ENCODE measurements at regions not wholly inside any gene's neighbourhood (a gene's known extent, or its start where the extent isn't known, plus 50 kb on each side); places are given as distances from the start of the nearest gene placed in this dataset.

- BruUV-seq (replicated peaks): no TSS peak
- H4K20me1 ChIP-seq (ENCODE audit: insufficient read depth): no peaks in the 10 kb centered on the region
- H2AFZ ChIP-seq (ENCODE audit: low read depth, low read length, poor library complexity, severe bottlenecking): no peak overlapping the region
- TF ChIP-seq JUND (IDR thresholded peaks at IDR 0.05) (no peak), FOSL1 (IDR thresholded peaks at IDR 0.05; ENCODE audit: low read depth) (no peak), ZBTB33 (IDR thresholded peaks at IDR 0.05; ENCODE audit: extremely low read depth, insufficient replicate concordance, low read length) (no peak), YY1 (IDR thresholded peaks at IDR 0.05; ENCODE audit: extremely low read depth, insufficient replicate concordance, low read depth, low read length) (no peak), CTCF (IDR thresholded peaks at IDR 0.05 in 2 of 3, conservative IDR thresholded peaks at IDR 0.05 in 1 of 3; ENCODE audit: borderline replicate concordance in 1 of 3, insufficient read depth in 1 of 3, low read depth in 2 of 3, low read length in 2 of 3) (no peak), RAD21 (IDR thresholded peaks at IDR 0.05; ENCODE audit: low read depth) (no peak), ZFX (IDR thresholded peaks at IDR 0.05) (no peak), CBX3 (IDR thresholded peaks at IDR 0.05; ENCODE audit: low read depth) (no peak), POLR2AphosphoS5 (IDR thresholded peaks at IDR 0.05; ENCODE audit: low read depth, low read length) (no peak), SP1 (IDR thresholded peaks at IDR 0.05; ENCODE audit: low read depth) (no peak), SIN3A (IDR thresholded peaks at IDR 0.05; ENCODE audit: low read depth) (no peak), SRF (IDR thresholded peaks at IDR 0.05; ENCODE audit: low read depth) (no peak), ELF1 (IDR thresholded peaks at IDR 0.05; ENCODE audit: borderline replicate concordance, low read depth) (no peak), TCF7L2 (IDR thresholded peaks at IDR 0.05; ENCODE audit: borderline replicate concordance, extremely low read depth, insufficient read depth, insufficient read length) (no peak)
- TF ChIP-seq, protein P1, sequence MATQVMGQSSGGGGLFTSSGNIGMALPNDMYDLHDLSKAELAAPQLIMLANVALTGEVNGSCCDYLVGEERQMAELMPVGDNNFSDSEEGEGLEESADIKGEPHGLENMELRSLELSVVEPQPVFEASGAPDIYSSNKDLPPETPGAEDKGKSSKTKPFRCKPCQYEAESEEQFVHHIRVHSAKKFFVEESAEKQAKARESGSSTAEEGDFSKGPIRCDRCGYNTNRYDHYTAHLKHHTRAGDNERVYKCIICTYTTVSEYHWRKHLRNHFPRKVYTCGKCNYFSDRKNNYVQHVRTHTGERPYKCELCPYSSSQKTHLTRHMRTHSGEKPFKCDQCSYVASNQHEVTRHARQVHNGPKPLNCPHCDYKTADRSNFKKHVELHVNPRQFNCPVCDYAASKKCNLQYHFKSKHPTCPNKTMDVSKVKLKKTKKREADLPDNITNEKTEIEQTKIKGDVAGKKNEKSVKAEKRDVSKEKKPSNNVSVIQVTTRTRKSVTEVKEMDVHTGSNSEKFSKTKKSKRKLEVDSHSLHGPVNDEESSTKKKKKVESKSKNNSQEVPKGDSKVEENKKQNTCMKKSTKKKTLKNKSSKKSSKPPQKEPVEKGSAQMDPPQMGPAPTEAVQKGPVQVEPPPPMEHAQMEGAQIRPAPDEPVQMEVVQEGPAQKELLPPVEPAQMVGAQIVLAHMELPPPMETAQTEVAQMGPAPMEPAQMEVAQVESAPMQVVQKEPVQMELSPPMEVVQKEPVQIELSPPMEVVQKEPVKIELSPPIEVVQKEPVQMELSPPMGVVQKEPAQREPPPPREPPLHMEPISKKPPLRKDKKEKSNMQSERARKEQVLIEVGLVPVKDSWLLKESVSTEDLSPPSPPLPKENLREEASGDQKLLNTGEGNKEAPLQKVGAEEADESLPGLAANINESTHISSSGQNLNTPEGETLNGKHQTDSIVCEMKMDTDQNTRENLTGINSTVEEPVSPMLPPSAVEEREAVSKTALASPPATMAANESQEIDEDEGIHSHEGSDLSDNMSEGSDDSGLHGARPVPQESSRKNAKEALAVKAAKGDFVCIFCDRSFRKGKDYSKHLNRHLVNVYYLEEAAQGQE (IDR thresholded peaks at IDR 0.05; ENCODE audit: low read depth): no peak
- TF ChIP-seq, protein P2, sequence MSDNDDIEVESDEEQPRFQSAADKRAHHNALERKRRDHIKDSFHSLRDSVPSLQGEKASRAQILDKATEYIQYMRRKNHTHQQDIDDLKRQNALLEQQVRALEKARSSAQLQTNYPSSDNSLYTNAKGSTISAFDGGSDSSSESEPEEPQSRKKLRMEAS (IDR thresholded peaks at IDR 0.05): no peak
- H3K4me3 ChIP-seq (replicated peaks in 1 of 2; ENCODE audit: low read depth in 1 of 2, low read length in 2 of 2): no peak overlapping the region
- intact Hi-C loops (cut with micrococcal nuclease): no loop called here
- no peak overlapping the region for H3K4me2 ChIP-seq (ENCODE audit: low read length)
- no peak overlapping the region for H3K9ac ChIP-seq (ENCODE audit: low read length)
- CTCF ChIA-PET: no interaction called here
- H3K9me3 ChIP-seq (ENCODE audit: control insufficient read depth in 1 of 2, insufficient read depth in 1 of 2, low read depth in 1 of 2, low read length in 2 of 2): no peaks in the 10 kb centered on the region
- no peaks in the 10 kb centered on the region for H3K9me2 ChIP-seq (ENCODE audit: insufficient read depth)
- no peaks in the 10 kb centered on the region for H3K27me3 ChIP-seq (ENCODE audit: insufficient read depth, low read length)
- no peak overlapping the region for H3K27ac ChIP-seq (ENCODE audit: low read depth, low read length)
- RAD21 ChIA-PET (ENCODE audit: low non-redundant PET in 1 of 2, low total read pairs in 2 of 2, uncharacterized antibody in 2 of 2, unreplicated experiment in 2 of 2): no interaction called here
- no peak for ATAC-seq
- peaks cover 0 to 10% of the 10 kb centered on the region in 2 experiments; a peak in 1 of 4 replicates for H3K4me1 ChIP-seq (ENCODE audit: control insufficient read depth in 1 of 2, insufficient read depth in 2 of 2, low read length in 2 of 2)
- DNase-seq (ENCODE audit: low read depth, low spot score): no peak
- POLR2A ChIA-PET: no interaction called here
- H3K79me2 ChIP-seq (ENCODE audit: insufficient read depth, low read length): no peaks in the 10 kb centered on the region
- H3K36me3 ChIP-seq (ENCODE audit: control insufficient read depth in 1 of 2, insufficient read depth in 2 of 2, low read length in 2 of 2): no peaks in the 10 kb centered on the region
Observed at GRCh38 chr12:76944892-76945291, 66.1 kb upstream of the CSRP2 start.

All from HCT116 (cell line).